ENCODE measurements at regions not wholly inside any gene's neighbourhood (a gene's known extent, or its start where the extent isn't known, plus 50 kb on each side); places are given as distances from the start of the nearest gene placed in this dataset.
"Not testable (repeated sequence)": the region's sequence is repeated elsewhere in the genome, so short reads cannot be mapped to it uniquely, and the experiment has no call there.

DNA sequence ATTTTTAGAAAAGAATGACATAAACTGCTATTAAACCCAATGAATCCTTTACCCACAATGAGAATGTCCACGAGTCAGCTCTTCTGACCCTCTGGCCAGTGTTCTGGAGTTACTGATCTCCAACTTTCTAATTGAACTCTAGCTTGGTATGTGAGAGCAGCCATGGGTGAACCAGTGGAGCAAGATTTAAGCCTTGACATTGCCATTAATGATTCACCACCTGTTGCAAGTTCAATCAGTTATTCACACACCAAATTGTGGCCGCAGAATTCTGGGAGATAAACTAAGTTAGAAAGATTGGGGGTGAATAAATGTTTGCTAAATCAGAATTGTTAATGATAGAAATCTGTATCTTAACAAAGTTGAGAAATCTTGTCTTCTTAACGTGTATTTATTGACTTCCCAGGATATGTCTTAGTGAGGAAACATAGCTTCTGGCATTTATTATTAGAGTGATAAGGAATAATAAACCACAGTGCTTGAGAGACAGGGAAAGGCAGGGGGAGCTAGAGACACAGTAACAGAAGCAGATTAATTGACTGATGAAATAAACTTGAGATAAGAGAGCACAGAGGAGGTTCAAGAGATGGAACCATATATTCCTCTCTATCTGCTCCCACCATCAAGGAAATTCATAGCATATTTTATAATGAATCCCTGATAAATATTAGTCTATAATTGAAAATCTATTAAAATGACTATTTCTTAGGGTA, 96.0 kb upstream of the AGAP9 start:
- DNase-seq: not testable (repeated sequence)

DNA sequence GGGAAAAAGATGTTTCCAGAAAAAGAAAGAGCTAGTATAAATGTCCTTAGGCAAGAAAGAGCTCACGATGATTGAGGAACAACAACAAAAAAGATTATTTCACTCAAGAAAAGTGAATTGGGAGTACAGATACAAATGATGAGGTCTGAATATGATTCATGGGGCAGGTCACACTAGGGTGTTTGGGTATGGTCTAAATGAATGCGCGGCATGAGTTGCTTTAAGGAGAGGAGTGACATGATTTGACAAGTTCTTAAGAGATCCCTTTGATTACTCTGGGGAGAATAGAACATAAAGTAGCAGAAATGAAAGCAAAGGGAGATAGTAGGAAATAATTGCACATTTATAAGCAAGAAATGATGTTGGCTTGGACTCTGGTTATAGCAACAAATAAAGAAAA, 85.9 kb upstream of the AGAP9 start:
- DNase-seq: not testable (repeated sequence)

DNA sequence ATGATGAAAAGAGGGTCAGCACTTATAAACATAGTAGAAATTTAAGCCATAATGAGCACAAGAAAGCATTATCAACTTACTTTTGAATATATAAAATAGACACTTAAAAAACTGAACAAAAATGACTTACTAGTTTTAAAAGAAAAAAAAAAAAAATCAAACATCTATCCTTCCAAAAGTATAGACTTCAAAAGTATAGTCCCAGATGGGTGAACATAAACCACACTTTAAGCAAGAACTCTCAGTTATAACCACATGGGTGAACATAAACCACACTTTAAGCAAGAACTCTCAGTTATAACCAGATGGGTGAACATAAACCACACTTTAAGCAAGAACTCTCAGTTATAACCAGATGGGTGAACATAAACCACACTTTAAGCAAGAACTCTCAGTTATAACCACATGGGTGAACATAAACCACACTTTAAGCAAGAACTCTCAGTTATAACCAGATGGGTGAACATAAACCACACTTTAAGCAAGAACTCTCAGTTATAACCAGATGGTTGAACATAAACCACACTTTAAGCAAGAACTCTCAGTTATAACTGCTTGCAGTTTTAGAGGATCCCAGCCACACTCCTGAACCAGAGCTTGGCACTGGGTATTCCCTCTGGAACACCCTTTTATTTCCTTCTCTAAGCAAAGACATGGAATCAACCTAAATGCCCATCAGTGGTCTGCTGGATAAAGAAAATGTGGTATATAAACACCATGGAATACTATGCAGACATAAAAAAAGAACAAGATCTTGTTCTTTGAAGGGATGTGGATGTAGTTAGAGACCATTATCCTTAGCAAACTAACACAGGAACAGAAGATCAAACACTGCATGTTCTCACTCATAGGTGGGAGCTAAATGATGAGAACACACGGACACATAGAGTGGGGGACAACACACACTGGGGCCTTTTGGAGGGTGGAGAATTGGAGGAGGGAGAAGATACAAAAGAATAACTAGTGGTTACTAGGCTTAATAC, 82.6 kb upstream of the AGAP9 start:
- DNase-seq: not testable (repeated sequence)

DNA sequence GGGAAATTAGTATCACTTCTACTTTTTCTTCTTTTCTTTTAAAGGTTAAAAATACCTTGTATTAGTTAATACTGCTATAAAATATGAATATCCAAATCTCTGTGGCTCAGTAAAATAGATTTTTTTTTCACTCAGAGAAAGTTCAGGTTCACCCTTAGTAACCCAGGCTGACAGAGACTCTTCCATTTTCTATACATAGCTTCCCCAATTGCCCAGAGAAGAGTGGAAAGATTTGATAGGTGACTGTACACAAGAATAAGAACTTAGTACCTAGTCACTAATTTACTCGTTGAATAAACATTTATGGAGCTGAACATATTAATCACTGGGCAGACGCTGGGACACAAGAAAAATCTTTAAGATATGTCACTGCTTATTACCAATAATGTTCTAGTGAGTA, 77.2 kb upstream of the AGAP9 start:
- DNase-seq: not testable (repeated sequence)

- not testable (repeated sequence) for DNase-seq
These were observed 76.7 kb upstream of the AGAP9 start for GRCh38 chr10:47600127-47600526.

DNA sequence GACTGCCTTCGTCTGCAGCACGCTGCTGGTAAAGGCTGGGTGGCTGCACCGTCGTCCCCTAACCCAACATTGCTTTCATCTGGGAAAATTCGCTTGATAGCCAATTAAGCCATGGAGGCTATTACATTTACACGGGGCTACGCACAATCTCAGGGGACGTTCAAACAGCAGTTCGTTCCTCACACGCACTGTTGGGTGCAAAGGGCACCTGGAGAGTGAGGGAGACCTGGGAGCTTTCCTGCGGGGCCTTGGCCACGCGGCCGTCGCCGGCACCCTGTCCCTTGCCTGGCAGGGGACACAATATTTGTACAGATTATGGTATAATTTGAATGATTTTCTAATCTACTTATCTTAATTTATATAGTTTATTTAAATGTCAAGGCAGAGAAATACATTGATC, 76.2 kb upstream of the AGAP9 start:
- DNase-seq: not testable (repeated sequence)

DNA sequence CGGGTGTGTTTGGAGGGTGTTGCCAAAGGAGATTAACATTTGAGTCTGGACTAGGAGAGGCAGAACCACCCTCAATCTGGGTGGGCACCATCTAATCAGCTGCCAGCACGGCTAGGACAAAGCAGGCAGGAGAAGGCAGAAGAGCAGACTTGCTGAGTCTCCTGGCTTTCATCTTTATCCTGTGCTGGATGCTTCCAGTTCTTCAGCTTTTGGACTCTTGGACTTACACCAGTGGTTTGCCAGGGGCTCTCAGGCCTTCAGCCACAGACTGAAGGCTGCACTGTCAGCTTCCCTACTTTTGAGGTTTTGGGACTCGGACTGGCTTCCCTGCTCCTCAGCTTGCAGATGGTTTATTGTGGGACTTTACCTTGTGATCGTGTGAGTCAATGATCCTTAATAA, 70.4 kb upstream of the AGAP9 start:
- not testable (repeated sequence) for DNase-seq

- DNase-seq: not testable (repeated sequence)
These were observed 69.7 kb upstream of the AGAP9 start for GRCh38 chr10:47593129-47593528.

GRCh38 chr10:47590956-47591355, 67.5 kb upstream of the AGAP9 start:
- DNase-seq: not testable (repeated sequence)

DNA sequence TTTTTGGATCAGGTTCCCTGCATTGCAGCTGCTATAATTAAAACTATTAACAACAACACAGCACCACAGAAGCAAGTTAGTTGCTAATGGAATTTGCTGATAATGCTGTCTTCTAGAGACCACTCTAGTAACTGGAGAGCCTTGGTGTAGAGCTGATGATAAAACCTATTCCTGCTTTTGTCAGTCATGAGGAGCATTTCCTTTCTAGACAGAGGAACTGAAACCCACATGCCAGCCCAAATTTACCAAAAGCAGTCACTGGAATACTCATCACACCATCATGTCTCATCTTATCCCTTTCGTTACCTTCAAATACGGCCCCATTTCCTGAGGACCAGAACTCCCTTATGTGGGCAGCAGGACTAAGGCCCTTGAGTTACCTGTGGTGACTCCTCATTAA, 67.1 kb upstream of the AGAP9 start:
- DNase-seq: not testable (repeated sequence)

GRCh38 chr10:47582051-47582450, 58.6 kb upstream of the AGAP9 start:
- not testable (repeated sequence) for DNase-seq

DNA sequence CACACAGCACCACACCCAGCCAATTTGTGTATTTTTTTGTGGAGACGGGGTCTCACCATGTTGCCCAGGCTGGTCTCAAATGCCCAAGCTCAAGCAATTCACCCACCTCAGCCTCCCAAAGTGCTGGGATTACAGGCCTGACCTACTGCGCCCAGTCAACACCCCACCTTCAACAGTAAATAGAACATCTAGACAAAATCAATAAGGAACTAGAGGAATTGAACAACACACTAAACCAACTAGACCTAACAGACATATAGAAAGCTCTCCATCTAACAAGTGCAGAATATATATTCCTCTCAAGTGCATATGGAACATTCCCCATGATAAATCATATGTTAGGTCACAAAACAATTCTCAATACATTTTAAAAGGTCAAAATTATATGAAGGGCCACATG, 56.6 kb upstream of the AGAP9 start:
- not testable (repeated sequence) for DNase-seq

GRCh38 chr10:47578547-47578946, 55.1 kb upstream of the AGAP9 start:
- not testable (repeated sequence) for DNase-seq

All from stimulated activated CD4-positive, alpha-beta T cell treated with anti-CD3 and anti-CD28 coated beads, Interleukin-1b, Interleukin-23, amount 100 ng/mL, for 48 hours (primary cell).